PC-3 (cell line): ENCODE measurements at regions not wholly inside any gene's neighbourhood (a gene's known extent, or its start where the extent isn't known, plus 50 kb on each side); places are given as distances from the start of the nearest gene placed in this dataset.
A peak's percentile ranks its signal among the peaks of the same experiment; 100 is the strongest.

Experiments
- ATAC-seq: fragments of 200-7000 bp; cut with Tn5 transposase; 2 replicates; pipeline ENCODE4 v1.9.1; 2020; ENCODE audit warnings: mild to moderate bottlenecking, moderate library complexity
- BruUV-seq: library from RNA; stranded (reverse); fragments of 400-500 nt; replicated peaks from 2 replicates; lab custom pipeline; 2021; lab: Mats Ljungman, UMichigan
- CTCF ChIA-PET: fragments of 300-600 bp; sonication (Branson Sonifier 250); formaldehyde crosslinking; loops from one replicate; lab custom pipeline; 2022; ENCODE audit warnings: antibody characterized with exemption; lab: Charles Lee
- POLR2A ChIA-PET: fragments of 300-600 bp; sonication (Branson Sonifier 250); formaldehyde crosslinking; loops from one replicate; lab custom pipeline; 2022; ENCODE audit warnings: antibody characterized with exemption; ENCODE audit not compliant: unreplicated experiment; lab: Charles Lee
- DNase-seq: peaks from one replicate; pipeline ENCODE4 v3.0.0-alpha.2; 2015
- H2AFZ ChIP-seq: fragments of 300-600 bp; sonication (generic); 2 replicates; pipeline ENCODE4 v1.6.0; 2016; ENCODE audit warnings: antibody characterized with exemption, low read length
- H3F3A ChIP-seq: fragments of 300-600 bp; sonication (generic); one replicate; pipeline ENCODE4 v1.6.0; 2017; ENCODE audit warnings: antibody characterized with exemption, low read length, control low read depth, mild to moderate bottlenecking; ENCODE audit not compliant: unreplicated experiment
- H3K27ac ChIP-seq: fragments of 300-600 bp; sonication (generic); 2 replicates; pipeline ENCODE4 v1.5.1; 2016; ENCODE audit warnings: mild to moderate bottlenecking, low read length
- H3K27me3 ChIP-seq: fragments of 300-600 bp; sonication (generic); 2 replicates; pipeline ENCODE4 v1.6.1; 2016; ENCODE audit warnings: low read length, mixed read lengths
- H3K36me3 ChIP-seq: fragments of 300-600 bp; sonication (generic); 2 replicates; pipeline ENCODE4 v1.6.1; 2016; ENCODE audit warnings: low read depth, mixed run types, low read length, mixed read lengths
- H3K4me1 ChIP-seq: fragments of 300-600 bp; sonication (generic); 2 replicates; pipeline ENCODE4 v1.5.1; 2016; ENCODE audit warnings: low read length; ENCODE audit not compliant: insufficient read depth
- H3K4me2 ChIP-seq: fragments of 300-600 bp; sonication (generic); 2 replicates; pipeline ENCODE4 v1.6.0; 2016; ENCODE audit warnings: low read length
- H3K4me3 ChIP-seq: fragments of 300-600 bp; sonication (generic); 2 replicates; pipeline ENCODE4 v1.5.1; 2016; ENCODE audit warnings: mild to moderate bottlenecking, low read length, mixed read lengths
- H3K79me2 ChIP-seq: fragments of 300-600 bp; sonication (generic); 2 replicates; pipeline ENCODE4 v1.6.1; 2017; ENCODE audit warnings: low read length, mixed read lengths
- H3K9ac ChIP-seq: fragments of 300-600 bp; sonication (generic); 2 replicates; pipeline ENCODE4 v1.6.0; 2016; ENCODE audit warnings: mild to moderate bottlenecking, low read length
- H3K9me2 ChIP-seq: fragments of 300-600 bp; sonication (generic); replicated peaks from 2 replicates; pipeline ENCODE4 v1.6.1; 2016; ENCODE audit warnings: mixed run types, low read length, mixed read lengths
- H3K9me3 ChIP-seq: fragments of 300-600 bp; sonication (generic); 2 replicates; pipeline ENCODE4 v1.6.1; 2016; ENCODE audit warnings: low read length, mixed read lengths
- H4K20me1 ChIP-seq: fragments of 300-600 bp; sonication (generic); 2 replicates; pipeline ENCODE4 v1.6.1; 2016; ENCODE audit warnings: low read length, mixed read lengths
- CTCF ChIP-seq: fragments of 300-600 bp; sonication (generic); conservative IDR thresholded peaks from 2 replicates; pipeline ENCODE4 v1.5.1; 2017; ENCODE audit warnings: antibody characterized with exemption, low read depth, mild to moderate bottlenecking, low read length
- EZH2 ChIP-seq: fragments of 300-600 bp; sonication (generic); IDR thresholded peaks from one replicate; pipeline ENCODE4 v1.6.1; 2017; ENCODE audit warnings: antibody characterized with exemption, mild to moderate bottlenecking, low read length; ENCODE audit not compliant: unreplicated experiment
- EZH2phosphoT487 ChIP-seq: fragments of 300-600 bp; sonication (generic); IDR thresholded peaks from 2 replicates; pipeline ENCODE4 v1.6.1; 2018; ENCODE audit warnings: mild to moderate bottlenecking, antibody characterized with exemption, low read length, borderline replicate concordance
- intact Hi-C: fragments of 100-400 bp; cut with micrococcal nuclease; formaldehyde crosslinking; loops from 2 replicates; pipeline ENCODE4 v1.9.0; 2023

GRCh38 chr13:30830638-30830965 is 75.5 kb upstream of the MEDAG start:
- CTCF ChIA-PET: no interaction called here
- POLR2A ChIA-PET: no interaction called here
- H3K9ac ChIP-seq: no peak overlapping the region
- DNase-seq (peak; percentile 59), ATAC-seq (peak; percentile 40)
- no peaks in the 10 kb centered on the region for H3K27me3 ChIP-seq
- 0 out of 2 replicates have a peak overlapping the region, but pooled peaks have one; percentile 12 for H3K4me2 ChIP-seq
- no TSS peak for BruUV-seq
- no peaks in the 10 kb centered on the region for H3F3A ChIP-seq
- no peaks in the 10 kb centered on the region for H3K79me2 ChIP-seq
- no peak overlapping the region for H3K4me3 ChIP-seq
- H2AFZ ChIP-seq: no peak overlapping the region
- H3K9me3 ChIP-seq: no peaks in the 10 kb centered on the region
- no peak for TF ChIP-seq CTCF
- no peak for TF ChIP-seq EZH2phosphoT487
- TF ChIP-seq EZH2: no peak
- H3K36me3 ChIP-seq: no peaks in the 10 kb centered on the region
- H3K4me1 ChIP-seq: peaks cover 48% of the 10 kb centered on the region
- H3K9me2 ChIP-seq: no peaks in the 10 kb centered on the region
- no peaks in the 10 kb centered on the region for H4K20me1 ChIP-seq
- intact Hi-C loops: no loop called here
- H3K27ac ChIP-seq: peak overlapping the region; percentile 75

GRCh38 chr13:30831515-30831914 is 74.6 kb upstream of the MEDAG start:
- peak overlapping the region; percentile 27; the same call in 1 of the 2 replicates for H3K4me2 ChIP-seq

More at GRCh38 chr13:30831515-30831914, 74.6 kb upstream of the MEDAG start:
- TF ChIP-seq CTCF: no peak
- no peak for TF ChIP-seq EZH2
- no peak for TF ChIP-seq EZH2phosphoT487
- BruUV-seq: no TSS peak
- Histone ChIP-seq H4K20me1 (no peaks in the 10 kb centered on the region), H3K79me2 (no peaks in the 10 kb centered on the region), H3F3A (no peaks in the 10 kb centered on the region), H3K36me3 (no peaks in the 10 kb centered on the region), H3K9me2 (no peaks in the 10 kb centered on the region), H3K4me3 (no peak overlapping the region), H2AFZ (no peak overlapping the region), H3K4me1 (peaks cover 48% of the 10 kb centered on the region), H3K27ac (peak overlapping the region; percentile 75), H3K9ac (no peak overlapping the region), H3K9me3 (no peaks in the 10 kb centered on the region), H3K27me3 (no peaks in the 10 kb centered on the region)
- ChIA-PET CTCF (no interaction called here), POLR2A (no interaction called here)
- peak; percentile 34 for DNase-seq
- intact Hi-C loops: no loop called here
- no peak for ATAC-seq
